NCI-H146 (cell line): ENCODE measurements at regions not wholly inside any gene's neighbourhood (a gene's known extent, or its start where the extent isn't known, plus 50 kb on each side); places are given as distances from the start of the nearest gene placed in this dataset.

Experiments used
- DNase-seq: peaks from one replicate; lab custom pipeline; 2025; lab: John Stamatoyannopoulos, UW

DNA sequence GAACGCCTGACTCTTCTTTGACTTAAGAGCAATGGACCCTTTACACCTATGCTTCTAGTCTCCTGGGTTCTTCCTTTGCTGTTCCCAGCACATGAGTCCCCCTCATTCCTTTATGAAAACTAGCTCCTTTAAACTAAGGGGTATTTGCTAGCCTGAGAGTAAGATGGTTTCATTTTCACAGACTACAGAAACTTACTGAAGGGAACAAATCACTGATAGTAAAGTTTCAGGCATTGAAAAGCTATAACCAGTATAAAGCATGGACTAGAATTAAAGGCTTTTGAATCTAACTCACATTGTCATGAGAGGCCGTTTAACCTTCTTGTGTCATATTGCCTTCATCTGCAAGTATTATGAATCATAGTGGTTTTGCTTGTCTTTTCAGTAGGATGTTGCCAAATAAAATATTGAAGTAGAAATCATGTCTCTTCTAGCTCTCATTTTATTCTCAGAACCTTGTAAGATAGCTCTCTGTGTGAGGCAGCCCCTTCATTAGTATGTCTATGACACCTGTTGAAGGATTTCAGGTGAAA is 765.9 kb downstream of the NR2F2 start:
- no peak for DNase-seq

DNA sequence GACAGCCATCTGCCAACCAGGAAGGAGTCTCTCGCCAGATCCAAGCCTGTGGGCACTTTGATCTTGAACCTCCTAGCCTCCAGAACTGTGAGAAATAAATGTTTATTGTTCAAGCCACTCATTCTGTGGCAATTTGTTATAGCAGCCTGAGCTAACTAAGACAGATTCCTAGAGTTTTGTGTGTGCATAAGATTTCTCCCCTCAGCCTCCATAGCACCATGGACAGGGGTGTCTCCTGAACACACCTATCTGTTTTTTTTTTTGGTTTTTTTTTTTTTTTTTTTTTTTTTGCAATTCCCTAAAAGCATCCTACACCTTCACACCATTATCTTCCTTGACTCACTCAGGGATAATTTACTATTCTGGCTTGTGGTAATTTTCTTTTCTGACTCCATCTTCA is 768.5 kb downstream of the NR2F2 start:
- no peak for DNase-seq

DNA sequence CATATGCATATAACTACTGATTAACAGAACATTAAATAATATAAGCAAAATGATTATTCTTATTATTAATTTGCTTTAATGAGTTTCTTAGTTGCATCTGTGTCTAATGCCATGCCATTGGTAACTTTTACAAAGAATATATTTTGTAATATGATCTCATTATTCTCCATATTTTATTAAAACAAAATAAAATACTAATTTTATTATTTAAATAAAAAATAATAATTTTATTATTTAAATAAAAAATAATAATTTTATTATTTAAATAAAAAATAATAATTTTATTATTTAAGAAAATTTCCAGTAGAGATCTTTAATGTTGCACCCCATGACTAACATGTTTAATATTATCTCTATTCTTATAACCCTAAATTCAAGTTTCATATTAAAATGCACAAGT is 771.1 kb downstream of the NR2F2 start:
- DNase-seq, result no peak

DNA sequence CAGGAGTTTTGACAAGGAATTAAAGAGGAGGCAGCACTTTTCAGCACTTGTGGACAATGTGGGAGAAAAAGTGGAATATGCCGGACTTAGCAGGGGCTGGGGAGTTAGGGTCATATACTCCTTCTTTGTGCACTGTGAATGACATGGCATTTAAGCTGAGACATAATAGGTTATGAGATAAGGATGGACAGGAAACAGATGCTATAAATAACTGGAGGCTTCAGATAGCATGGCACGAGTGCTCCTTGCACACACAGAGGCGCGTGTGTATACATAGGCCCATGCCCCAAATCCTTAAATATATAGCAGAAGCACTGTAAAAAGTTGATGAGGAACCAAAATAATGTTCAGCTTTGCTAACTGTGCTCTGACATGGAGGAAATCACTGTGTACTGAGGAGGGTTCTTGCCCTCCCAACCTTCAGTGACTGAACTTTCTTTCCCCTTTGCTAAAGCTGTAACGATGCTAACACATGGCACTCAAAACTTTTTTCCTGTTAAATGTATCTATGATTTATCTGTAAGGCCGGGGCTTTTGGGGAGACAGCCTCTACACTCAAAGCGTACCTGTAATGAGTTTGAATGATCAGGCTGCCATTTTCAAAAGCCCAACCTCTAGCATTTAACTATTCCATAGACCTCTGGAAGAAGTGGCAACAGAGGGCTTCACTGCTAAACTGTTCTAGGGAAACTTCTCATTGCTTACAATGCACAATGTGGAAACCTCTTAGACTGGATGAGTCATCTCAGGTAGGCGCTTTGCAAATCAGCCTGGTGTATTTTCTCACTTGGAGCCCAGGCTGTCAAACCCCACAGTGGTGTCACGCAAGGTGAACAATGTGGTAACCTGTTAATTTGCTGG is 784.6 kb downstream of the NR2F2 start:
- no peak for DNase-seq

DNA sequence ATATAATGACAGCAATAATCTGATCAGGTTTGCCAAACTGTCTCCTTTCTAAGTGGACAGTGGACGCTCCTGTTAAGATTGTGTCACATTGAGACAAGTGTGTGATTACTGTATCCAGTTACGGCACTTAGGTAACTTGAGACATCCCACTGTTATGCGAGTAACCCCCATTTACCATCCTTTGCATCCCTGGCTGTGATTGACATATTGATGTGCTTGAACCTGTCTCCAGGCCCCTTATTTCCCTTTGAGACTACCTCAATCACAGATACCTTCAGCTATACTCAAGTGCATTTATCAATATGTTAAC is 785.2 kb downstream of the NR2F2 start:
- no peak for DNase-seq

DNA sequence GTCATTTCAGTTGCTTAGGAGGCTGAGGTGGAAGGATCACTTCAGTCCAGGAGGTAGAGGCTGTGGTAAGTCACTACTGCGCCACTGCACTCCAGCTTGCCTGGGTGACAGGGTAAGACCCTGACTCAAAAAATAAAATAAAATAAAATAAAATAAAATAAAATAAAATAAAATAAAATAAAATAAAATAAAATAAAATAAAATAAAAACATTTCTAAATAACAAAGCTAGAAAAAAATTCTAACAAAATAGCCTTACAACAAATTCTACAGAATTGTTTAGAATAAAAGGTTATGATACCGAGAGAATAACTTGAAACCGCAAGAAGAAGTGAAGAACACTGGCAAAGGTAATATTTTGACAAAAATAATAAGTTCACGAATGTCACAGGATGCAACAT is 794.3 kb downstream of the NR2F2 start:
- DNase-seq, result no peak

DNA sequence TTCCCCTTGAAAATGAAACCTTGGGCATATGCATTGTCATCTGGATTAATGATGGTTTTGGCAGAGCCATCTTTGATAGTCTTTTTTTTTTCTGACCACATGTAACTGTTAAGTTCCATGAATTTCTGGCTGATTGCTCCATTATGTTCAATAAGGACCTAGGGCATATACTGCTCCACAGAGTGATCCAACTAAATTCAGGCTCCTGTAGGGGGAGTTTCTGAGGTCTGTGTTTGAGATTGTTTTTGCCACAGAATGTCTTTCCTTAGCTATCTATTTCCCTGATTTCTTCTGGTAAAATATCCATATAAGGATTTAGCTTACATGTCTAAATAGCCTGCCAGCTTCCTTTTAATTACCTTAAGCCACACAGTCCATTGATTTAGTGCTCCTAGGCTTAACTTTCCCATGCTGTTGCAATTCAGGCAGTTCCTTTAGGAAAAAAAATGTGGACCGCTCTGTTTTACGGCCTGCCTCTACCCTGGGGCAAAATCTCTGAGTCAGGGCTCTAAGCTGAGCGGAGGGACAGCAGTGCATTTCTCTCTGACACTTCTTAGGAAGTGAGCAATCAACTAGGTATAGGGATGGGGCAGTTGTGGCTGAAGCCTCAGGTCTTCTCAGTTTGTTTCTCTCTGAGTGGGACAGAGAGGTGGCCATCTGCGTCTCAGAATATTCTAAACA is 796.2 kb downstream of the NR2F2 start:
- no peak for DNase-seq

DNA sequence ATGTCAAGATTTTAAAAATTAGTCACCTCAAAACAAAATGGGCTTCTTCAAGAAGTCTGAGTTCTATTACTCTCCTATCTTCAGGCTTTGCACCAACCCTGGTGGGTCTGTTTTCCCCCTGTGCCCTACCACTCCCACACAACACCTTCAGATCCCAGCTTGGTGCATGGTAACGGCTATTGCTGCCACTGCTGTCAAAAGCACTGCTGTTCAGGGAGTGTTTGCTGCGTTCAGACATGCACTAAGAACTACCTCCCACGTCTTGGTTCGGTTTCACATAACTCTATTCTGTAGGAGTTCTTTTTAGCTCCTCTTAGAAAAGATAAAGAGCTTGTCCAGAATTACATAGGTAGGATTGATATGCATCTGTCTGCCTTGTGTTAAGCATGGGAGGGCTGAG is 799.2 kb downstream of the NR2F2 start:
- DNase-seq, result no peak

DNA sequence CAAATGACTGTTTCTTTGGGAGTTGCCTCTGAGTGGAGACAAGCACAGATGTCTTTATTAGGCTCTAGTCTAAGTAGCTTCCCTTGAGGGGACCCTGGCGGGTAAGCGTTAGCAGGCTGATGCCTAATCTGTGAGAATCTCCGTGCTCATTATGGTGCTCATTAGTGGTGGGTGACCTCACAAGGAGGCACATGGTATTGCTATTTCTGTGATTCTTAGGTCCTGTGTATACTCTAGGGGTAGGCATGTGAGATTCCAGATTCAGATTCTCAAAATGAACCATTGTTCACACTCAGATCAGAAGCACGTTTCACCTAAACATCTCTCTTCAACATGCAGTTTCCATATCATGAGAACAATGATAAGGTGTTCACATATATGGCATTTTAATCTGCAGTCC is 809.7 kb downstream of the NR2F2 start:
- no peak for DNase-seq

DNA sequence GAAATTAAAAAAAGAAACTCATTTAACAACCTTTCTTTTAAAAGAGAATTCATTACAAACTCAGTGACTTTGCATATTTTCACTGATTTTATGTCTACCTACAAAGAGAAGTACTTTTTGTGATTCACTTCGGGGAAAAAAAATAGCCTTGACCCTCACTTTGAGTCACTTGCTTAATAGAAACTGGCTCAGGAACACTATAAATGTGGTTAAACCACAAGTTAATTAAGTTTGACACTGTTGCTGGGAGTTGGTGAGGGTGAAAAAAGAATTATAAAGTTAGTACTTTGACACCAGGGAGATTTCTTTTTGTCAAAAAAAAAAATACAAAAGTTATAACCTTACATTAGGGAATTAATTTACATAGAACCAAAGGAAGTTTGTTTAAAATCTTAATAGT is 810.9 kb downstream of the NR2F2 start:
- no peak for DNase-seq

DNA sequence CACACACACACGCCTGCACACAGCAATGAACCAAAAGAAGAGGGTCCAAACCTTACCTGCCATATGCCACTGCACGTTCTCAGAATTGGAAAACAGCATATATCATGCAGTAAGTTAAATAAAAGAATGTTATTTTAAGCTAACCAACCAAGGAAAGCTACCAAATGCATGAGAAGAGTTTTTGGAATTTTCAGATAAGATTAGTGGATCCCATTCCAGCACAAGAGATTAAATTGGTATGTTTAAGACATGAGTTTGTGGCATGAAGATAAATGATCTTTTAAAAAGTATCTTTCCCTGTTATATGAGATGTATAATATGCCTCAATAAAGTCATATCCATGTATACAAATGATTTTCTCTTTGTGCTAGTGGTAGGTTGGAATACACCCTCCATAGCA is 811.4 kb downstream of the NR2F2 start:
- no peak for DNase-seq

DNA sequence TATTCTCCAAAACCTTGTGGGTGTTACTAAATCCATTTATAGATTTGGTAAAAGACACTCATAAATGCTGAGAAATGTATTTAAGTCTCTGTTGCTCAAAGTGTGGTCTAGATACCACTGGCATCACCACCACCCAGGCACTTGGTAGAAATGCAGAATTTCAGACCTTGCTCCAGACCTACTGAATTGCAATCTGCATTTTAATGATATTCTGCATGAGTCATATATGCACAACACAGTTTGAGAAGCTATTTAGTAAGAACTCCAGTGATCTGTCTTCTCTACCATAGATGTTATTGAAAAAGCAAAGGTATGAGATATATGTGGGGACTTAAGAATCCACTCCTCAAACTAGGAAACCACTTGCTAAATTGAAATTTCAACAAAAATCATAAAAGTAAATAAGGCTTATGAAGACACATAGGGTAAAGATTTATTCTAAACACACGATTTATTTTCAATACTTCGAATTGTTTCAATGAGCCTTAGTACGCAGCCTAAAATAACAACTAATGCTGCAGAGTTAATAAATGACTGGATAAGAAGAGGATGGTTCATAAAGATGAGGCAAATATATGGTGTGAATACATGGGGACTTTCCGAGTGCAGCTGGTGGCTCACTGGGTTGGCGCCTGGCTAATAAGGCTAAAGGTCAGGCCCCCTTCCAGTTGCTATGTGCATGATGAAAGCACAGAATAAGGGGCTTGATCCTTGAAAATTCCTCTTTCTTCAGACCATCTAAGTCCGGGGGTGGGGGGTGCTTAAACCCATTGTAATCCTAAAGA is 813.3 kb downstream of the NR2F2 start:
- no peak for DNase-seq

DNA sequence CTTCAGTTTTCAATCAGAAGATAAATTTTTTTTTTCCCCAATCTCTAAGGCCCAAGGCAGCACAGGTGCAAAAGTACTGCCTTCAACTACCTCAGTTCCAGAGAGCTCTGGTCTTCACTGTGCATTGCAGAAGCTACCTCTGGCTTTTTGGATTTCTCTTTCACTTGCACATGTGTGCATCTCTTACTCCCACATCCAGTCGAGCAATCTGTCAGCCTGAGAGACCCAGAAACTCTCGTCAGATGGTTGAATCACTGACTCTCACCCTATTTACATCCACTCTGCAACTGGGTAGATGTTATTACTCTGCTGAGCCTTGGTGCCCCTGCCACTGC is 813.8 kb downstream of the NR2F2 start:
- DNase-seq, result no peak

DNA sequence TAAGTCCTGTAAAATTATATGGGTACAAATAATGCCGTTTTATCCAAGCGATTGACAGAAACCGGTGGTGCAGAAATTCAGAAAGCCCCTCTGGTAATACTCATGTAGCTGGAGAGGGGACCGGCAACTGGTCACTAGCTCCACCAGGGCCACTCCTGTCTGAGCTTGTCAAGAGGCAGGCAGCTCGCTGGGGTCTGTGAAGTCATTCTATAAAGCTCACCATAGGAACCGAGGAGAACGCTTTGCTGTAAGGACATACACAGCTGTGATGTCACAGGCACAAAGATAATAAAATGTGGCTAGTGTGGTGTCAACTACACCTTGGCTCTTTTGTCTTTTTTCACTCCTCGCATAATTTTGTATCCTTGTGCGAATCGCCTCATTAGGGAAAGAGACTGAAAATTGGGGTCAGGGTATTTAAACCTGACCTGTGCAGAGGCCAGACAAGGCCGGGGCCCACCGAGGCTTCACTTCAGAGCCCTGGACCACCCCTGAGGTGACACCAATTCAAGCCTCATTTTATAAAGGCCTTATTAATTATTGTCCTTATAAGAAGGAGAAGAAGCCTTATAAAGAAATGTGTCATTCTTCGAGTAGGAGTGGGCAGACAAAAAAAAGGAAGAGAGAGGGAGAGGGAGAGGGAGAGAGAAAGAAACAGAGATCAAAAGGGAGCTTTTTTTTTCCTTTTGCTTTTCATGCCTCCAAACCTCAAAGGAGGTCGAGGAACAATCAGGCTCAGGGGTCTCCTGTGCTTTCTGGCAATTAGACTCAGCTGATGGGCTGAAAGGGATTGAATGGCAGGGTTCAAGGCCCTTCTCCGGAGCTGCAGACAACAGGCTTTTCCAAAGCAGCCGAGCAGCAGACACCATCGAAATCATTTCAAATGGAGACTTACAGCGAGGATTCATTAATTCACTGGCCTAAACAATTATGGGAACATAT is 813.3 kb upstream of the ARRDC4 start:
- no peak for DNase-seq

DNA sequence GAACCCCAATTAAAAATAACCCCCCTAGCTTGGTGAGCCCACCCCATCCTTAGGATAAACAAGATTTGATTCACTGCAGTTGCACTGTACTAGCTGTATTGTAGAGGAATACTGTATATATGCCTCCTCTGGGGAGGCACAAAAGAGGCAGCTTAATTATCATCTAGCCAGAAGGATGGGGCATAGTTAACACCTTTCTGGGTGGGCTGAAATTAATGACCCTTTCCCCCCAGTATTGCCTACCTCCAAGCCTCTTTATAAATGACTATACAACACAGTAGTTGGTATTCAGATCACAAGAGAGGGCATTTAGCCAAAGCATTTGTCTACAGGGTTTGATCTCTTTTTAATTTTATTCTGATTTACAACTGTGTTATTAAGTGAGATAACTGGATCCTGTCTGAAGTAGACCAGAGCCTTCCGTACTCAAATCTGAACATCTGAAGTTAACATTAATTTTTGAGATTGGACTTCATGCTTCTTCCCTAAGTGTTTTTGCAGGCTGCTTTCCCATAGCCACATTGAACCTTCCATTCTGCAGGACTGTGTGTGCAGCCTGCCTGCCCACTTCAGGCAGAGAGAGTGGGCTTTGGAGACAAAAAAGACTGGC is 807.0 kb upstream of the ARRDC4 start:
- no peak for DNase-seq

DNA sequence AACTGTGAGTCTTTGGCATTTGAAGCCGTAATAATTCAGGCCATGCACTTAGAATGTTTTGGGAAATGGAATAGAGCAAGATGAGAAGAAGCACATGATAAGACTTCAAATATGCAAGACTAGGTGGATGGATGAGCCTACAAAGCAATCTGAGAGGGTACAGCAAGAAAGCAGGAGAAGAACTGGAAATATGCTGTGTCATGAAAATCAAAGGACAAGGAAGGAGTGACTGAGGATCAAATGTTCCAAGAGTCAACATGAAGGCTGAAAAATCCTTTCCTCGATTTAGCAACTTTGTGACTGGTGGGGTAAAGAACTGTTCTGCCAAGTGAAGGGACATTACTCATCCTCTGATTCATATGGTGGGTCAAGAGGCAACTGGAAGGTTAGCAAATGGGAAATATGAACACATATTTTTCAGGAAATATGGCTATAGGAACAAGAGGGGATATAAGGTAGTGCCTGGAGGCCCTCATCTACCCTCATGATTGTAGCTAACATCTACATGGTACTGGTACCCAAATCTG is 803.7 kb upstream of the ARRDC4 start:
- DNase-seq, result no peak

DNA sequence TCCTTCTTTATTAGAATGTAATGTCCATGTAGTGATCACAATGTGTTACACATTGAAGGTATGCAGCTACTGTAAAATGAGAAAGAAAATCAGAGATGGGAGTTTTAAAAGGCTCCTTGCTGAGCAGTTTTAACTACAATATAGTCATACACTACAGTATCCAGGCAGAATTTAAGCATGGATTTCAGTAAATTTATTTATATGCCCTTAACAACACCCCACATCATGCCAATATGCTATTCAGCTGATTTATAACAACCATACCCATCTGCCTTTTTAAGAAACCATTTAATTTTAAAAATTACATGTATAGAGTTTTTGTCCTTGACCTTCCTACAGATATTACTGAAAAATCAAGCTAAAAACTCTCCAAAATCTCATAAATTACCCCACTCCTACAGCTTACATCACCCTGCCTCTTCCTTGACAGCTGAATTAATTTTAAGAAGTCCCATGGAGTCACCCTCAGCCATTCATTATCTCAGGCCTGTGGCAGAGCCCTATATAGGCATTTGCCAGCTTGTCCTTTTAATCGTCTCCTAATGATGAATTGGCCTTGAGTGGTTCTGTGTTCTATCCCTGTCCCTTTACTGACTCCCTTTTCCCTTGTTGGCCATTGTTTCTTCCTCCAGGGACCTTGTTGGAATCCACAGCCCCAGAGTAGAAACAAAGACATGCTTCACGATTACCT is 797.6 kb upstream of the ARRDC4 start:
- DNase-seq, result no peak

DNA sequence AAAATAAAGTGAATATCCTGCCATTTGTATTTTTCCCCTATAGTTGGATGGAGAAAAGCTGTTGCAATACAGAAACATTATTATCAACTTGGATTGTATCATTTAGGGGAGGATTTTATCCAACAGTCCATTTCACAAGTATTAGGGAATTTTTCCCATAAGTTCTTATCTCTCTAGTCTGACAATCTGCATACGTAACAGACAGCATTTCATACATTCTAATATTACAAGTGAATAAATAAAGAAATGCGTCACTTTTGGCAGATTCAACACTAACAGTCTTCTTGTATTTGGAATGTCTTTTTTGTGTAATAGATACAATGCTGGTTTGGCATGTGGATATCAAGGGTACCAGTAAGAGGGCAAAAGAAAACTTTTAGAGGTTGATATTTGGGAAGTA is 795.3 kb upstream of the ARRDC4 start:
- no peak for DNase-seq

DNA sequence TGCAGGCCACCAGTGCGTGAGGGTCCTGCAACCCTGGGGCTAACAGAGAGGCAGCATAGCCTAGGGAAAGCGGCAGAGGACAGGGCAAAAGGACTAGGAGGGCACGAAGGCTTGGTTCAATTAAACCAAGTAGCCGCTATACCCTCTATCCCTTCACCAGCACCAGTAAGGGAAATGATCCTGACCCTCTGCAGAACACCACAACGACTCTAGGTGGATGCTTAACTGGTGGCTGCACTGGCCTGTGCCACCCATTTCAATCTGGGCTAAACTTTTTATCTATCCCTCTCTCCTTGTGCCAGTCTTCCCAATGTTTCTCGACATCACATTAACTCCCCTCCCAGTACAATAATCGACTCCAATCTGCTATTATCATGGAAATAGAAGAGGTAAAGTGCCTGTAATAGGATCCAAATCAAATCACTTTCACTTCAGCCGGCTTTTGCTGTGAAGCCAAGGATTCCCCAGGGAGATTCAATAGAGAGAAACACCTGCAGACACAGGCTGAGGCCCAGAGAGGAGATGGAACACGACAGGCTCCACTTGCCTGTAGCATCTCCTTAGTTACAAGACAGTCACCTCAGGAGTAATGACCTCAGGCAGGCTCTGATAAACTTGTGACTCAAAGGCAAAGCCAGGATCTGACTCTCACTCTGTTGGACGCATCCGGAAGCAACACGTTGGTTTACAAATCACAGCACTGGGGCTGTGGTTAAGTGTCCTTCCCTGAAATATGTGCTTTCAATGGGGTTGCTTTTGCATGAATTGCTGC is 791.6 kb upstream of the ARRDC4 start:
- no peak for DNase-seq

DNA sequence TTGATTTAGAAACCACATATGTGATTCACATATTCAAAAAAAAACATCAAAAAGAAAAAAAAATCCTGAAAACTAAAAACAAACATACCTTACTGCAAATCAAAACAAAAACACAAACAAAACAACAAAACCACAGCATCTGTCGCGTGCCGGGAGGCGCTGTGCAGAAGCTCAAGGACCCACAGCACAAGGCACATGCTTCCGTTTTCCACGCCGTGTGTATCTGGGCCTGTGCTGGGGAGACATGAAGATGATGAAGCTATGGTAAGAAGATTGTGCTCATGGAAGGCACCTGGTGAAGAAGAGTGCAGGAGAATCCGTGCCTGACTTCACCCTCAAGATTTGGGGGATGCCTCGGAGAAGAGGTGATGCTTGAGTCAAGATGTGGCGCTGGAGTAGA is 788.9 kb upstream of the ARRDC4 start:
- no peak for DNase-seq
